ENCODE measurements at regions not wholly inside any gene's neighbourhood (a gene's known extent, or its start where the extent isn't known, plus 50 kb on each side); places are given as distances from the start of the nearest gene placed in this dataset.

- no peak overlapping the region for H2AK5ac ChIP-seq (ENCODE audit: low read length)
- no peak overlapping the region for H3K4me2 ChIP-seq (ENCODE audit: low read length)
- H3K4ac ChIP-seq (ENCODE audit: low read depth, low read length) = no peak overlapping the region
- H3K23ac ChIP-seq (ENCODE audit: low read length) = no peak overlapping the region
- H3K4me1 ChIP-seq (ENCODE audit: control insufficient read depth, low read depth, low read length) = no peaks in the 10 kb centered on the region
- H3K79me1 ChIP-seq (ENCODE audit: low read length) = no peaks in the 10 kb centered on the region
- H3K9ac ChIP-seq (ENCODE audit: low read length) = no peak overlapping the region
- no peaks in the 10 kb centered on the region for H3K79me2 ChIP-seq (ENCODE audit: control insufficient read depth, insufficient read depth, low read length)
- no peak overlapping the region for H4K8ac ChIP-seq (ENCODE audit: low read depth, low read length)
- no CpG with 5 or more reads among the region's 3 CpGs for WGBS (ENCODE audit: extremely low coverage, insufficient coverage, low lambda C conversion rate)
- DNase-seq = no peak
- no peaks in the 10 kb centered on the region for H3K27me3 ChIP-seq (ENCODE audit: insufficient read depth, low read length, poor library complexity)
- no peak overlapping the region for H2BK120ac ChIP-seq (ENCODE audit: low read depth, low read length)
- H2BK5ac ChIP-seq (ENCODE audit: low read length) = no peak overlapping the region
- H3K18ac ChIP-seq (ENCODE audit: low read length) = no peak overlapping the region
- no peak overlapping the region for H3K56ac ChIP-seq (ENCODE audit: low read length)
- no peaks in the 10 kb centered on the region for H3K36me3 ChIP-seq (ENCODE audit: control insufficient read depth, insufficient read depth, low read length)
- H4K5ac ChIP-seq (ENCODE audit: low read length) = no peak overlapping the region
- no peak overlapping the region for H3K4me3 ChIP-seq (ENCODE audit: low read length)
- no peak overlapping the region for H3K27ac ChIP-seq (ENCODE audit: low read depth, low read length)
- no peak overlapping the region for H2BK15ac ChIP-seq (replicated peaks; ENCODE audit: low read depth)
Observed at GRCh38 chr15:48001393-48002039, 119.3 kb upstream of the SLC24A5 start.

- no peak overlapping the region for H2BK5ac ChIP-seq (ENCODE audit: low read length)
- H3K4me2 ChIP-seq (ENCODE audit: low read length) = no peak overlapping the region
Observed at GRCh38 chr15:48002767-48003166, 118.0 kb upstream of the SLC24A5 start.

GRCh38 chr15:48003441-48003840 is 117.3 kb upstream of the SLC24A5 start:
- DNase-seq = no peak
- Histone ChIP-seq H3K4me2 (ENCODE audit: low read length) (no peak overlapping the region), H3K27ac (ENCODE audit: low read depth, low read length) (no peak overlapping the region), H3K9ac (ENCODE audit: low read length) (no peak overlapping the region), H2BK5ac (ENCODE audit: low read length) (no peak overlapping the region), H3K79me1 (ENCODE audit: low read length) (no peaks in the 10 kb centered on the region), H3K4me3 (ENCODE audit: low read length) (no peak overlapping the region), H3K36me3 (ENCODE audit: control insufficient read depth, insufficient read depth, low read length) (no peaks in the 10 kb centered on the region), H3K27me3 (ENCODE audit: insufficient read depth, low read length, poor library complexity) (no peaks in the 10 kb centered on the region), H3K18ac (ENCODE audit: low read length) (no peak overlapping the region), H2BK15ac (replicated peaks; ENCODE audit: low read depth) (no peak overlapping the region), H3K4ac (ENCODE audit: low read depth, low read length) (no peak overlapping the region), H2BK120ac (ENCODE audit: low read depth, low read length) (no peak overlapping the region), H2AK5ac (ENCODE audit: low read length) (no peak overlapping the region), H3K4me1 (ENCODE audit: control insufficient read depth, low read depth, low read length) (no peaks in the 10 kb centered on the region), H4K5ac (ENCODE audit: low read length) (no peak overlapping the region), H3K79me2 (ENCODE audit: control insufficient read depth, insufficient read depth, low read length) (no peaks in the 10 kb centered on the region), H3K23ac (ENCODE audit: low read length) (no peak overlapping the region), H3K56ac (ENCODE audit: low read length) (no peak overlapping the region), H4K8ac (ENCODE audit: low read depth, low read length) (no peak overlapping the region)
- WGBS (ENCODE audit: extremely low coverage, insufficient coverage, low lambda C conversion rate) = no CpG with 5 or more reads among the region's 1 CpG

More at GRCh38 chr15:48002767-48003166, 118.0 kb upstream of the SLC24A5 start:
- Histone ChIP-seq H3K23ac (ENCODE audit: low read length) (no peak overlapping the region), H4K5ac (ENCODE audit: low read length) (no peak overlapping the region), H3K27ac (ENCODE audit: low read depth, low read length) (no peak overlapping the region), H3K27me3 (ENCODE audit: insufficient read depth, low read length, poor library complexity) (no peaks in the 10 kb centered on the region), H3K79me1 (ENCODE audit: low read length) (no peaks in the 10 kb centered on the region), H2BK15ac (replicated peaks; ENCODE audit: low read depth) (no peak overlapping the region), H3K36me3 (ENCODE audit: control insufficient read depth, insufficient read depth, low read length) (no peaks in the 10 kb centered on the region), H3K79me2 (ENCODE audit: control insufficient read depth, insufficient read depth, low read length) (no peaks in the 10 kb centered on the region), H3K56ac (ENCODE audit: low read length) (no peak overlapping the region), H3K4ac (ENCODE audit: low read depth, low read length) (no peak overlapping the region), H3K4me3 (ENCODE audit: low read length) (no peak overlapping the region), H3K9ac (ENCODE audit: low read length) (no peak overlapping the region), H4K8ac (ENCODE audit: low read depth, low read length) (no peak overlapping the region), H3K18ac (ENCODE audit: low read length) (no peak overlapping the region), H3K4me1 (ENCODE audit: control insufficient read depth, low read depth, low read length) (no peaks in the 10 kb centered on the region), H2BK120ac (ENCODE audit: low read depth, low read length) (no peak overlapping the region), H2AK5ac (ENCODE audit: low read length) (no peak overlapping the region)
- no peak for DNase-seq
- no CpG with 5 or more reads among the region's 1 CpG for WGBS (ENCODE audit: extremely low coverage, insufficient coverage, low lambda C conversion rate)

- no peak overlapping the region for H3K18ac ChIP-seq (ENCODE audit: low read length)
- no peak overlapping the region for H3K4me2 ChIP-seq (ENCODE audit: low read length)
- H3K79me2 ChIP-seq (ENCODE audit: control insufficient read depth, insufficient read depth, low read length) = no peaks in the 10 kb centered on the region
- no peaks in the 10 kb centered on the region for H3K4me1 ChIP-seq (ENCODE audit: control insufficient read depth, low read depth, low read length)
- H3K23ac ChIP-seq (ENCODE audit: low read length) = no peak overlapping the region
- no peak overlapping the region for H2BK120ac ChIP-seq (ENCODE audit: low read depth, low read length)
- H3K56ac ChIP-seq (ENCODE audit: low read length) = no peak overlapping the region
- H4K5ac ChIP-seq (ENCODE audit: low read length) = no peak overlapping the region
- H2BK15ac ChIP-seq (replicated peaks; ENCODE audit: low read depth) = no peak overlapping the region
- H3K9ac ChIP-seq (ENCODE audit: low read length) = no peak overlapping the region
- H3K27ac ChIP-seq (ENCODE audit: low read depth, low read length) = no peak overlapping the region
- no peak for DNase-seq
- H4K8ac ChIP-seq (ENCODE audit: low read depth, low read length) = no peak overlapping the region
- no peak overlapping the region for H2BK5ac ChIP-seq (ENCODE audit: low read length)
- no peaks in the 10 kb centered on the region for H3K27me3 ChIP-seq (ENCODE audit: insufficient read depth, low read length, poor library complexity)
- no peaks in the 10 kb centered on the region for H3K36me3 ChIP-seq (ENCODE audit: control insufficient read depth, insufficient read depth, low read length)
- no peak overlapping the region for H3K4me3 ChIP-seq (ENCODE audit: low read length)
- no peaks in the 10 kb centered on the region for H3K79me1 ChIP-seq (ENCODE audit: low read length)
- no peak overlapping the region for H3K4ac ChIP-seq (ENCODE audit: low read depth, low read length)
- WGBS (ENCODE audit: extremely low coverage, insufficient coverage, low lambda C conversion rate) = no CpG with 5 or more reads among the region's 1 CpG
- H2AK5ac ChIP-seq (ENCODE audit: low read length) = no peak overlapping the region
Observed at GRCh38 chr15:48005077-48005476, 115.7 kb upstream of the SLC24A5 start.

- WGBS (ENCODE audit: extremely low coverage, insufficient coverage, low lambda C conversion rate) = no CpG with 5 or more reads among the region's 7 CpGs
- no peak overlapping the region for H3K4me2 ChIP-seq (ENCODE audit: low read length)
Observed at GRCh38 chr15:48006031-48006511, 114.7 kb upstream of the SLC24A5 start.

GRCh38 chr15:48010316-48010715 is 110.5 kb upstream of the SLC24A5 start:
- Histone ChIP-seq H2BK120ac (ENCODE audit: low read depth, low read length) (no peak overlapping the region), H3K27ac (ENCODE audit: low read depth, low read length) (no peak overlapping the region), H2BK15ac (replicated peaks; ENCODE audit: low read depth) (no peak overlapping the region), H4K5ac (ENCODE audit: low read length) (no peak overlapping the region), H3K4me3 (ENCODE audit: low read length) (no peak overlapping the region), H4K8ac (ENCODE audit: low read depth, low read length) (no peak overlapping the region), H3K36me3 (ENCODE audit: control insufficient read depth, insufficient read depth, low read length) (no peaks in the 10 kb centered on the region), H3K4ac (ENCODE audit: low read depth, low read length) (no peak overlapping the region), H3K79me1 (ENCODE audit: low read length) (no peaks in the 10 kb centered on the region), H3K27me3 (ENCODE audit: insufficient read depth, low read length, poor library complexity) (no peaks in the 10 kb centered on the region), H3K56ac (ENCODE audit: low read length) (no peak overlapping the region), H3K4me2 (ENCODE audit: low read length) (no peak overlapping the region), H3K4me1 (ENCODE audit: control insufficient read depth, low read depth, low read length) (no peaks in the 10 kb centered on the region), H3K18ac (ENCODE audit: low read length) (no peak overlapping the region), H2AK5ac (ENCODE audit: low read length) (no peak overlapping the region), H2BK5ac (ENCODE audit: low read length) (no peak overlapping the region), H3K79me2 (ENCODE audit: control insufficient read depth, insufficient read depth, low read length) (no peaks in the 10 kb centered on the region), H3K23ac (ENCODE audit: low read length) (no peak overlapping the region), H3K9ac (ENCODE audit: low read length) (no peak overlapping the region)
- WGBS (ENCODE audit: extremely low coverage, insufficient coverage, low lambda C conversion rate) = no CpG with 5 or more reads among the region's 4 CpGs
- no peak for DNase-seq

More at GRCh38 chr15:48006031-48006511, 114.7 kb upstream of the SLC24A5 start:
- H2BK5ac ChIP-seq (ENCODE audit: low read length) = no peak overlapping the region
- H4K8ac ChIP-seq (ENCODE audit: low read depth, low read length) = no peak overlapping the region
- H3K4me3 ChIP-seq (ENCODE audit: low read length) = no peak overlapping the region
- H4K5ac ChIP-seq (ENCODE audit: low read length) = no peak overlapping the region
- no peaks in the 10 kb centered on the region for H3K4me1 ChIP-seq (ENCODE audit: control insufficient read depth, low read depth, low read length)
- no peak overlapping the region for H3K18ac ChIP-seq (ENCODE audit: low read length)
- no peak overlapping the region for H3K27ac ChIP-seq (ENCODE audit: low read depth, low read length)
- no peaks in the 10 kb centered on the region for H3K27me3 ChIP-seq (ENCODE audit: insufficient read depth, low read length, poor library complexity)
- no peak overlapping the region for H3K9ac ChIP-seq (ENCODE audit: low read length)
- no peak overlapping the region for H3K23ac ChIP-seq (ENCODE audit: low read length)
- H3K4ac ChIP-seq (ENCODE audit: low read depth, low read length) = no peak overlapping the region
- no peaks in the 10 kb centered on the region for H3K79me2 ChIP-seq (ENCODE audit: control insufficient read depth, insufficient read depth, low read length)
- H2AK5ac ChIP-seq (ENCODE audit: low read length) = no peak overlapping the region
- H3K79me1 ChIP-seq (ENCODE audit: low read length) = no peaks in the 10 kb centered on the region
- no peaks in the 10 kb centered on the region for H3K36me3 ChIP-seq (ENCODE audit: control insufficient read depth, insufficient read depth, low read length)
- no peak overlapping the region for H2BK15ac ChIP-seq (replicated peaks; ENCODE audit: low read depth)
- DNase-seq = peak; percentile 36
- no peak overlapping the region for H3K56ac ChIP-seq (ENCODE audit: low read length)
- no peak overlapping the region for H2BK120ac ChIP-seq (ENCODE audit: low read depth, low read length)
